RPMI7951 (cell line): ENCODE measurements at regions not wholly inside any gene's neighbourhood (a gene's known extent, or its start where the extent isn't known, plus 50 kb on each side); places are given as distances from the start of the nearest gene placed in this dataset.
"Not testable (repeated sequence)": the region's sequence is repeated elsewhere in the genome, so short reads cannot be mapped to it uniquely, and the experiment has no call there.

ENCODE experiments used
- DNase-seq: peaks from one replicate; pipeline ENCODE4 v3.0.0-alpha.2; 2012; ENCODE audit warnings: low read depth

- DNase-seq, result not testable (repeated sequence)
Observed at GRCh38 chr6:99141906-99142305, 194.2 kb upstream of the FBXL4 start.

GRCh38 chr6:99138445-99138844 is 190.7 kb upstream of the FBXL4 start:
- no peak for DNase-seq

- no peak for DNase-seq
Observed at GRCh38 chr6:99137314-99137713, 189.6 kb upstream of the FBXL4 start.

GRCh38 chr6:99136488-99136887 is 188.7 kb upstream of the FBXL4 start:
- DNase-seq, result no peak

GRCh38 chr6:99132026-99132635 is 184.4 kb upstream of the FBXL4 start:
- DNase-seq, result no peak

- DNase-seq, result no peak
Observed at GRCh38 chr6:99130897-99131873, 183.4 kb upstream of the FBXL4 start.

GRCh38 chr6:99129835-99130234 is 182.1 kb upstream of the FBXL4 start:
- DNase-seq, result no peak

- no peak for DNase-seq
Observed at GRCh38 chr6:99121748-99122147, 174.0 kb upstream of the FBXL4 start.

- DNase-seq, result no peak
Observed at GRCh38 chr6:99120641-99121040, 172.9 kb upstream of the FBXL4 start.

- DNase-seq, result peak; percentile 50
Observed at GRCh38 chr6:99119109-99120031, 171.6 kb upstream of the FBXL4 start.

GRCh38 chr6:99114769-99115406 is 167.1 kb upstream of the FBXL4 start:
- DNase-seq, result no peak

GRCh38 chr6:99111590-99111989 is 163.8 kb upstream of the FBXL4 start:
- DNase-seq, result no peak

GRCh38 chr6:99110029-99110428 is 162.3 kb upstream of the FBXL4 start:
- DNase-seq, result no peak

GRCh38 chr6:99104218-99104617 is 156.5 kb upstream of the FBXL4 start:
- DNase-seq, result no peak

GRCh38 chr6:99099243-99099642 is 151.5 kb upstream of the FBXL4 start:
- DNase-seq, result no peak

GRCh38 chr6:99096170-99096569 is 148.4 kb upstream of the FBXL4 start:
- no peak for DNase-seq

- no peak for DNase-seq
Observed at GRCh38 chr6:99093456-99094190, 145.9 kb upstream of the FBXL4 start.

GRCh38 chr6:99092461-99092860 is 144.7 kb upstream of the FBXL4 start:
- DNase-seq, result no peak

GRCh38 chr6:99091985-99092384 is 144.2 kb upstream of the FBXL4 start:
- DNase-seq, result no peak

GRCh38 chr6:99080191-99080590 is 132.4 kb upstream of the FBXL4 start:
- DNase-seq, result no peak

GRCh38 chr6:99079058-99079457 is 131.3 kb upstream of the FBXL4 start:
- DNase-seq, result no peak
